CD14-positive monocyte (primary cell): ENCODE measurements at regions not wholly inside any gene's neighbourhood (a gene's known extent, or its start where the extent isn't known, plus 50 kb on each side); places are given as distances from the start of the nearest gene placed in this dataset.

Source experiments
- DNase-seq, 3 donors: peaks; one replicate each; pipeline ENCODE4 v3.0.0-alpha.2; 2011 to 2022
- H2AFZ ChIP-seq: 2 replicates; pipeline ENCODE4 v1.6.0; 2012; ENCODE audit warnings: mild to moderate bottlenecking, low read depth, low read length, inconsistent platforms; ENCODE audit not compliant: insufficient read depth, poor library complexity, severe bottlenecking
- H3K27ac ChIP-seq, 2 donors: 1 replicate in 1 of 2; 2 replicates in 1 of 2; pipeline ENCODE4 v1.5.1; 2012 to 2013; ENCODE audit warnings: low read length in 2 of 2, control low read depth in 1 of 2, inconsistent platforms in 1 of 2, low read depth in 1 of 2, mild to moderate bottlenecking in 1 of 2
- H3K27me3 ChIP-seq, 2 donors: one replicate each; pipeline versions ENCODE4 v1.6.0 to v1.6.1; 2011 to 2013; ENCODE audit warnings: low read length in 2 of 2; ENCODE audit not compliant: control insufficient read depth in 2 of 2, insufficient read depth in 2 of 2
- H3K36me3 ChIP-seq, 2 donors: replicated peaks in 1 of 2; 1 replicate in 1 of 2; 2 replicates in 1 of 2; pipeline versions ENCODE4 v1.5.1 to v1.6.1; 2012 to 2013; ENCODE audit warnings: low read length in 2 of 2, control low read depth in 1 of 2, inconsistent platforms in 1 of 2, mild to moderate bottlenecking in 1 of 2; ENCODE audit not compliant: insufficient read depth in 2 of 2, control insufficient read depth in 1 of 2
- H3K4me1 ChIP-seq, 2 donors: 1 replicate in 1 of 2; 2 replicates in 1 of 2; pipeline versions ENCODE4 v1.5.1 to v1.6.1; 2012 to 2013; ENCODE audit warnings: low read length in 2 of 2, control low read depth in 1 of 2, inconsistent platforms in 1 of 2, mild to moderate bottlenecking in 1 of 2, moderate library complexity in 1 of 2; ENCODE audit not compliant: insufficient read depth in 2 of 2, control insufficient read depth in 1 of 2
- H3K4me2 ChIP-seq: replicated peaks from 2 replicates; pipeline ENCODE3; 2012; ENCODE audit warnings: low read length, moderate library complexity, mild to moderate bottlenecking; ENCODE audit not compliant: poor library complexity, severe bottlenecking; ENCODE audit errors: extremely low read depth
- H3K4me3 ChIP-seq, 3 experiments: fragments of 200-600 bp in 1 of 3; sonication (generic) in 1 of 3; replicated peaks in 1 of 3; 1 replicate in 2 of 3; 2 replicates in 1 of 3; pipeline ENCODE4 v1.5.1; 2011 to 2013; ENCODE audit warnings: low read length in 3 of 3, mild to moderate bottlenecking in 3 of 3, control low read depth in 2 of 3, low read depth in 2 of 3, inconsistent platforms in 1 of 3, moderate library complexity in 1 of 3
- H3K79me2 ChIP-seq: 2 replicates; pipeline ENCODE4 v1.6.0; 2012; ENCODE audit warnings: mild to moderate bottlenecking, control low read depth, inconsistent platforms, low read length, moderate library complexity; ENCODE audit not compliant: insufficient read depth
- H3K9ac ChIP-seq: 2 replicates; pipeline ENCODE4 v1.6.0; 2017; ENCODE audit warnings: low read length, mild to moderate bottlenecking; ENCODE audit not compliant: insufficient read depth, poor library complexity, severe bottlenecking
- H3K9me3 ChIP-seq, 2 donors: replicated peaks in 1 of 2; 1 replicate in 1 of 2; 2 replicates in 1 of 2; pipeline versions ENCODE4 v1.5.1 to v1.6.1; 2012 to 2013; ENCODE audit warnings: low read length in 2 of 2, control low read depth in 1 of 2; ENCODE audit not compliant: control insufficient read depth in 1 of 2, insufficient read depth in 1 of 2
- H4K20me1 ChIP-seq: 2 replicates; pipeline ENCODE4 v1.6.0; 2012; ENCODE audit warnings: mild to moderate bottlenecking, low read length, control low read depth, moderate library complexity; ENCODE audit not compliant: insufficient read depth
- H3K27ac Mint-ChIP-seq, 7 donors: one replicate each; pipeline ENCODE4 v1.8.0; 2020; ENCODE audit warnings: mild to moderate bottlenecking in 7 of 7, mixed read lengths in 7 of 7, moderate library complexity in 6 of 7, inconsistent platforms in 2 of 7
- H3K27me3 Mint-ChIP-seq, 3 donors: one replicate each; pipeline ENCODE4 v1.8.0; 2021 to 2022; ENCODE audit warnings: low read depth in 3 of 3, mild to moderate bottlenecking in 3 of 3, mixed read lengths in 3 of 3, moderate library complexity in 3 of 3, inconsistent platforms in 1 of 3
- H3K36me3 Mint-ChIP-seq, 2 donors: one replicate each; pipeline ENCODE4 v1.8.0; 2020; ENCODE audit warnings: mixed read lengths in 2 of 2, inconsistent platforms in 1 of 2, mild to moderate bottlenecking in 1 of 2
- H3K4me1 Mint-ChIP-seq: one replicate; pipeline ENCODE4 v1.8.0; 2020; ENCODE audit warnings: mild to moderate bottlenecking, mixed read lengths
- H3K4me3 Mint-ChIP-seq, 2 donors: one replicate each; pipeline ENCODE4 v1.8.0; 2020; ENCODE audit warnings: mild to moderate bottlenecking in 2 of 2, mixed read lengths in 2 of 2, moderate library complexity in 1 of 2
- H3K9me3 Mint-ChIP-seq, 7 donors: one replicate each; pipeline ENCODE4 v1.8.0; 2020 to 2022; ENCODE audit warnings: mixed read lengths in 7 of 7, mild to moderate bottlenecking in 6 of 7, moderate library complexity in 6 of 7, inconsistent platforms in 2 of 7
- CTCF ChIP-seq: fragments of 200-600 bp; IDR thresholded peaks from one replicate; pipeline ENCODE4 v1.8.0; 2022; ENCODE audit warnings: antibody characterized with exemption, mild to moderate bottlenecking
- WGBS: methylation state at CpG from one replicate; pipeline ENCODE4 v1.1.5; 2013; ENCODE audit warnings: missing lambda C conversion rate; ENCODE audit not compliant: insufficient coverage; 5-methylcytosine and 5-hydroxymethylcytosine counted together
- intact Hi-C, 2 donors: fragments of 100-400 bp; cut with micrococcal nuclease; formaldehyde crosslinking; loops; one replicate each; pipeline versions ENCODE4 v1.15.0 to v1.15.1; 2023

DNA sequence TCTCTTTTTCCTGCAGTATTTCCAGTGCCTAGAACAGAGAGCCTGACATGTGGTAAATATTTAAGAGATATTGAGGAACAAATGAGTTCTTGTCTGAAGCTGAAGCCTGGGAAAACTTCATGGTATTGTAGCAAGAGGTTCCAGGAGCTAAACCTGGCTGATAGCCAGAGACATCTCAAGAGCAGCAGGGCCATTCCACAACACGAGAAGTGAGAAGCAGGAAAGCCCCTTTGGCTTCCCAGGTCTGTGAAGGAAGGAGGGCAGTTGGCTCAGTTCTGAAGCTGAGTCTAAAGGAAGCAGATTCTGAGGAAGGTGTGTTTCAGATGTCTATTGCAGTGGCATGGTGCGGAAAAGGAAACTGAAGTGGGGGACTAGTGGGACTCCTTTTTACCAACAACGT, 63.8 kb upstream of the FAM204A start:
- intact Hi-C loops: no loop called here
- H3K36me3 Mint-ChIP-seq: no peaks in the 10 kb centered on the region
- no peak for DNase-seq
- H3K9me3 ChIP-seq: no peaks in the 10 kb centered on the region
- TF ChIP-seq CTCF: no peak
- no peak overlapping the region for H2AFZ ChIP-seq
- H4K20me1 ChIP-seq: no peaks in the 10 kb centered on the region
- no peaks in the 10 kb centered on the region for H3K4me1 ChIP-seq
- no peak overlapping the region for H3K9ac ChIP-seq
- H3K27ac Mint-ChIP-seq: no peak overlapping the region
- H3K4me3 ChIP-seq: no peak overlapping the region
- H3K4me2 ChIP-seq: no peak overlapping the region
- peaks cover 0 to 4% (median 0%) of the 10 kb centered on the region in 7 donors for H3K9me3 Mint-ChIP-seq
- no peak overlapping the region for H3K4me3 Mint-ChIP-seq
- 25% methylated on average over 1 of the region's 3 CpGs for WGBS
- H3K27me3 Mint-ChIP-seq: peaks cover 4 to 10% (median 8%) of the 10 kb centered on the region in 3 donors
- no peak overlapping the region for H3K27ac ChIP-seq
- H3K36me3 ChIP-seq: no peaks in the 10 kb centered on the region
- H3K27me3 ChIP-seq: peaks cover 0 to 2% of the 10 kb centered on the region in 2 donors
- no peaks in the 10 kb centered on the region for H3K4me1 Mint-ChIP-seq
- H3K79me2 ChIP-seq: no peaks in the 10 kb centered on the region

GRCh38 chr10:118403967-118404366, 61.8 kb upstream of the FAM204A start:
- no peaks in the 10 kb centered on the region for H3K36me3 Mint-ChIP-seq
- H3K4me1 ChIP-seq: no peaks in the 10 kb centered on the region
- no peaks in the 10 kb centered on the region for H3K4me1 Mint-ChIP-seq
- WGBS: no CpG with 5 or more reads among the region's 3 CpGs
- no peak overlapping the region for H3K27ac ChIP-seq
- intact Hi-C loops: no loop called here
- no peak overlapping the region for H3K4me3 Mint-ChIP-seq
- no peaks in the 10 kb centered on the region for H4K20me1 ChIP-seq
- no peak overlapping the region for H3K4me2 ChIP-seq
- H2AFZ ChIP-seq: no peak overlapping the region
- no peak overlapping the region for H3K9ac ChIP-seq
- no peak for DNase-seq
- H3K27me3 Mint-ChIP-seq: peaks cover 4 to 13% (median 7%) of the 10 kb centered on the region in 3 donors
- H3K27me3 ChIP-seq: peaks cover 0 to 2% of the 10 kb centered on the region in 2 donors
- H3K36me3 ChIP-seq: no peaks in the 10 kb centered on the region
- H3K27ac Mint-ChIP-seq: no peak overlapping the region
- peaks cover 0 to 4% (median under 1%) of the 10 kb centered on the region in 7 donors for H3K9me3 Mint-ChIP-seq
- H3K9me3 ChIP-seq: no peaks in the 10 kb centered on the region
- H3K4me3 ChIP-seq: no peak overlapping the region
- H3K79me2 ChIP-seq: no peaks in the 10 kb centered on the region
- no peak for TF ChIP-seq CTCF
